ENCODE measurements at regions not wholly inside any gene's neighbourhood (a gene's known extent, or its start where the extent isn't known, plus 50 kb on each side); places are given as distances from the start of the nearest gene placed in this dataset.

DNA sequence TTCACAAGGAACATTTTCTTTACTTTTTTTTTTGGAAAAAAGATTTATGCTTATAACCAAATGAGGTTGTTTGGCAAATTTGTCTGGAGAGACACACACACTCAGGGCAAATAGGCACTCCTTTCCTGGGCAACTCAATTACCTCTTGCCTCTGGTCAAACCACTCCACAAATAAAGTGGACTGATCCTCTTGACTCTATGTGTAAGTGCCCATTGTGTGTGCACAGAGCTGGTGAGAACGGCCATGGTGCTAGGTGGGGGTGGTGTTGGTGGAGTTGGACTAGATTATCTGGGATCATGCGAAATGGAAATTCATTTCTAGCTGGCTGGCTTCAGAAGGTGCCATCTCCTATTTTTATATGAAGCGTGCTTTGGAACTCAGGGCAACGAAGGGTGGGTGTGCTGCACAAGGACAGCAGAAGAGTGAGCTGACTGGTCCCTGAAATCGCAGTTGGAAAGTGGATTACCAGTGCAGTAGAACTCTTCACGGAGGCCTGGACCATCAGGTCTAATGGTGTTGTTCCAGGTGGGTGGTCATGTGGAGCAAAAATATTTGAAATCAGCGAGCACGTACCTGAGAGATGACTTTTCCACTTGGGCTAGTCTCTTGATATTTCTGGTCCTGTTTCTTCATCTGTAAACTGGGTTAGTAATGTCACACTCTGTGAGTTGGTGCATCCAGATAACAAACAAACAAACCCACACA lies 149.9 kb downstream of the RPIA start:
- no peaks in the 10 kb centered on the region for H3K9me3 ChIP-seq (ENCODE audit: control insufficient read depth, low read length)
- peaks cover 65% of the 10 kb centered on the region for H3K9me3 Mint-ChIP-seq
- no peak overlapping the region for H3K4me3 ChIP-seq (ENCODE audit: low read length)
- no peaks in the 10 kb centered on the region for H3K36me3 Mint-ChIP-seq (ENCODE audit: low read depth)
- no peaks in the 10 kb centered on the region for H3K27me3 Mint-ChIP-seq (ENCODE audit: insufficient read depth)
- no peaks in the 10 kb centered on the region for H3K36me3 ChIP-seq (ENCODE audit: control insufficient read depth, insufficient read depth, low read length)
- WGBS, 2 experiments (ENCODE audit: insufficient coverage in 1 of 2, insufficient read length in 1 of 2), result 89 to 94% methylated on average over 5 to 8 of the region's 8 CpGs
- no peaks in the 10 kb centered on the region for H3K4me1 ChIP-seq (ENCODE audit: control insufficient read depth, insufficient read depth, low read length)
- H3K27me3 ChIP-seq (ENCODE audit: control insufficient read depth, insufficient read depth, low read length, poor library complexity, severe bottlenecking), result no peaks in the 10 kb centered on the region
- DNase-seq, result no peak
- H3K27ac ChIP-seq (ENCODE audit: low read depth, low read length), result no peak overlapping the region
- no peak overlapping the region for H3K9ac ChIP-seq (ENCODE audit: extremely low read depth, low read length, poor library complexity, severe bottlenecking)
- H3K4me3 Mint-ChIP-seq, result no peak overlapping the region
- H3K4me1 Mint-ChIP-seq, result no peaks in the 10 kb centered on the region
- TF ChIP-seq, protein P1, sequence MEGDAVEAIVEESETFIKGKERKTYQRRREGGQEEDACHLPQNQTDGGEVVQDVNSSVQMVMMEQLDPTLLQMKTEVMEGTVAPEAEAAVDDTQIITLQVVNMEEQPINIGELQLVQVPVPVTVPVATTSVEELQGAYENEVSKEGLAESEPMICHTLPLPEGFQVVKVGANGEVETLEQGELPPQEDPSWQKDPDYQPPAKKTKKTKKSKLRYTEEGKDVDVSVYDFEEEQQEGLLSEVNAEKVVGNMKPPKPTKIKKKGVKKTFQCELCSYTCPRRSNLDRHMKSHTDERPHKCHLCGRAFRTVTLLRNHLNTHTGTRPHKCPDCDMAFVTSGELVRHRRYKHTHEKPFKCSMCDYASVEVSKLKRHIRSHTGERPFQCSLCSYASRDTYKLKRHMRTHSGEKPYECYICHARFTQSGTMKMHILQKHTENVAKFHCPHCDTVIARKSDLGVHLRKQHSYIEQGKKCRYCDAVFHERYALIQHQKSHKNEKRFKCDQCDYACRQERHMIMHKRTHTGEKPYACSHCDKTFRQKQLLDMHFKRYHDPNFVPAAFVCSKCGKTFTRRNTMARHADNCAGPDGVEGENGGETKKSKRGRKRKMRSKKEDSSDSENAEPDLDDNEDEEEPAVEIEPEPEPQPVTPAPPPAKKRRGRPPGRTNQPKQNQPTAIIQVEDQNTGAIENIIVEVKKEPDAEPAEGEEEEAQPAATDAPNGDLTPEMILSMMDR (conservative IDR thresholded peaks at IDR 0.05), result no peak
- H3K27ac Mint-ChIP-seq, result no peak overlapping the region

DNA sequence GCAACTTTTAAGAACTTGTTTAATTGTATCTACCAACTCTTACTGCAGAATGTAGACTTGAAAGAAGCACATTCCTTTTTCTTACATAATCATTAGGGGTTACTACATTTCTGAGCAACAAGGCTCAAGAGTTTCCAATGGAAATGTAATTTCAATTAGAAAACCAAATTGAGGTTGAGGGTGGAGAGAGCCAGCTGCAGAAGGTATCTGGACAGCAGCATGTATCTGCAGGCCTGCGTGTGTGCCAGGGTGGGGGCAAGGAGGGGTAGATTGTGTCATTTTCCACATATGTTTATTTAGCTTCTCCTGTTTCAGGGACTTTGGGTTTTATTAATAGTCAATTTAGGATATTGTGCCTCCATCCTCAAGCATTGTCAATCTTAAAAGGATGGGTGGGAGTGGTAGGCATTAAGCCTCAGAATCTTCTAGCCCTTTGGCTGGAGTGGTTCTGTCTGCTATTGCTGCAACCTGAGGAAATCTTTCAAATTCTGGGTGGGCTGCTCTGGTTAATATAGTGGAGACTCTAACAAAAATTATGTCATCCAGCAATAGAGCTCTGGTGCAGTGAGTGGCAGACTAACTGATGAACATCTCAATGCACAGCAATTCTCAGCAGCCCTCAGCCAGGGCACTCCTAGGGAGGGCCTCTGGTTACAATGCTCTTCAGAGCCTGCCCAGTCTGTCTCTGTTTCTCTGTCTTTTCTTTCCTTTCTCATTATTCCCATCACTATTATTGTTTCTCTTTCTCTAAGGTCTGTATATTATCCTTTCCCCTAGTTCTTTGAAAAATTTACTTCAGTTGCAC lies 151.4 kb downstream of the RPIA start:
- H3K36me3 Mint-ChIP-seq (ENCODE audit: low read depth), result no peaks in the 10 kb centered on the region
- H3K4me1 Mint-ChIP-seq, result no peaks in the 10 kb centered on the region
- H3K27ac Mint-ChIP-seq, result no peak overlapping the region
- H3K9ac ChIP-seq (ENCODE audit: extremely low read depth, low read length, poor library complexity, severe bottlenecking), result no peak overlapping the region
- no peaks in the 10 kb centered on the region for H3K9me3 ChIP-seq (ENCODE audit: control insufficient read depth, low read length)
- WGBS, 2 experiments (ENCODE audit: insufficient coverage in 1 of 2, insufficient read length in 1 of 2), result 91 to 100% methylated on average over 1 of the region's 1 CpG
- no peaks in the 10 kb centered on the region for H3K4me1 ChIP-seq (ENCODE audit: control insufficient read depth, insufficient read depth, low read length)
- TF ChIP-seq, protein P1 (conservative IDR thresholded peaks at IDR 0.05), result no peak
- H3K4me3 Mint-ChIP-seq, result no peak overlapping the region
- H3K36me3 ChIP-seq (ENCODE audit: control insufficient read depth, insufficient read depth, low read length), result no peaks in the 10 kb centered on the region
- no peak for DNase-seq
- H3K27me3 Mint-ChIP-seq (ENCODE audit: insufficient read depth), result peaks cover 5% of the 10 kb centered on the region
- peaks cover 63% of the 10 kb centered on the region for H3K9me3 Mint-ChIP-seq
- no peak overlapping the region for H3K27ac ChIP-seq (ENCODE audit: low read depth, low read length)
- peaks cover 3% of the 10 kb centered on the region for H3K27me3 ChIP-seq (ENCODE audit: control insufficient read depth, insufficient read depth, low read length, poor library complexity, severe bottlenecking)
- no peak overlapping the region for H3K4me3 ChIP-seq (ENCODE audit: low read length)

DNA sequence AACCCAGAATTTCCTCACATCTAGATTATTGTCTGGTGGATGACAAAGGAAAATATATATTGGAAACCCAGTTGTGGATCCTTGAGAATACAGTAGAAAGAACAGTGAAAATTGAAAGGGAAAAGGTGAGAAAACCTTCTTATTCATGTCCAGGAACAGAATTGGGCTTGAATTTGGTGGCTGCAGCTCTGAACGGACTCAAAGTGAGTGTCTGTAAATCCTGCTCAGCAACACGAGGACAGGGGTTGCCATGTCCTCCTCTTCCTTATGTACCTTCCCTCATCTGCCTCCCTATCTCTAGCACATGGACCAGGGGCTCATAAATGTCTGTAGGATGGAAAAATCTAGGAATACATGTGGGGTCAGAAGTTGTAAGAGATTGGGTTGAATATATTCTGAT lies 152.2 kb downstream of the RPIA start:
- H3K27ac Mint-ChIP-seq, result no peak overlapping the region
- Histone ChIP-seq H3K36me3 (ENCODE audit: control insufficient read depth, insufficient read depth, low read length) (no peaks in the 10 kb centered on the region), H3K4me1 (ENCODE audit: control insufficient read depth, insufficient read depth, low read length) (no peaks in the 10 kb centered on the region), H3K9ac (ENCODE audit: extremely low read depth, low read length, poor library complexity, severe bottlenecking) (no peak overlapping the region), H3K27ac (ENCODE audit: low read depth, low read length) (no peak overlapping the region), H3K27me3 (ENCODE audit: control insufficient read depth, insufficient read depth, low read length, poor library complexity, severe bottlenecking) (peaks cover 3% of the 10 kb centered on the region), H3K4me3 (ENCODE audit: low read length) (no peak overlapping the region), H3K9me3 (ENCODE audit: control insufficient read depth, low read length) (no peaks in the 10 kb centered on the region)
- WGBS, 2 experiments (ENCODE audit: insufficient coverage in 1 of 2, insufficient read length in 1 of 2), result 68 to 79% methylated on average over 2 of the region's 2 CpGs
- DNase-seq, result no peak
- H3K4me3 Mint-ChIP-seq, result no peak overlapping the region
- peaks cover 9% of the 10 kb centered on the region for H3K27me3 Mint-ChIP-seq (ENCODE audit: insufficient read depth)
- no peaks in the 10 kb centered on the region for H3K4me1 Mint-ChIP-seq
- no peaks in the 10 kb centered on the region for H3K36me3 Mint-ChIP-seq (ENCODE audit: low read depth)
- TF ChIP-seq, protein P1 (conservative IDR thresholded peaks at IDR 0.05), result no peak
- H3K9me3 Mint-ChIP-seq, result peaks cover 57% of the 10 kb centered on the region
